CD4-positive, alpha-beta T cell treated with Interleukin-6 for 4 hours (primary cell): ENCODE measurements at regions not wholly inside any gene's neighbourhood (a gene's known extent, or its start where the extent isn't known, plus 50 kb on each side); places are given as distances from the start of the nearest gene placed in this dataset.
"Not testable (repeated sequence)": the region's sequence is repeated elsewhere in the genome, so short reads cannot be mapped to it uniquely, and the experiment has no call there.

ENCODE experiments used
- DNase-seq: peaks from one replicate; pipeline ENCODE4 v3.0.0-alpha.2; 2020; ENCODE audit warnings: mixed read lengths

- DNase-seq: no peak
These were observed 149.8 kb upstream of the ETV3 start for GRCh38 chr1:157288006-157288405.

GRCh38 chr1:157287462-157287861, 149.3 kb upstream of the ETV3 start:
- DNase-seq: no peak

- DNase-seq: no peak
These were observed 148.6 kb upstream of the ETV3 start for GRCh38 chr1:157286646-157287420.

- no peak for DNase-seq
These were observed 147.9 kb upstream of the ETV3 start for GRCh38 chr1:157286096-157286495.

- no peak for DNase-seq
These were observed 146.3 kb upstream of the ETV3 start for GRCh38 chr1:157284451-157284850.

GRCh38 chr1:157279802-157280140, 141.6 kb upstream of the ETV3 start:
- no peak for DNase-seq

- no peak for DNase-seq
These were observed 141.1 kb upstream of the ETV3 start for GRCh38 chr1:157279138-157279801.

- DNase-seq: no peak
These were observed 140.4 kb upstream of the ETV3 start for GRCh38 chr1:157278383-157279137.

- no peak for DNase-seq
These were observed 139.7 kb upstream of the ETV3 start for GRCh38 chr1:157277913-157278312.

- no peak for DNase-seq
These were observed 139.1 kb upstream of the ETV3 start for GRCh38 chr1:157277281-157277680.

- DNase-seq: no peak
These were observed 136.7 kb upstream of the ETV3 start for GRCh38 chr1:157274698-157275534.

GRCh38 chr1:157272729-157273524, 134.7 kb upstream of the ETV3 start:
- no peak for DNase-seq

GRCh38 chr1:157272264-157272663, 134.1 kb upstream of the ETV3 start:
- DNase-seq: no peak

- no peak for DNase-seq
These were observed 132.6 kb upstream of the ETV3 start for GRCh38 chr1:157270705-157271274.

GRCh38 chr1:157269656-157270375, 131.6 kb upstream of the ETV3 start:
- no peak for DNase-seq

- DNase-seq: no peak
These were observed 124.7 kb upstream of the ETV3 start for GRCh38 chr1:157262891-157263290.

- DNase-seq: no peak
These were observed 124.2 kb upstream of the ETV3 start for GRCh38 chr1:157262422-157262821.

- DNase-seq: not testable (repeated sequence)
These were observed 117.7 kb upstream of the ETV3 start for GRCh38 chr1:157255891-157256290.

- not testable (repeated sequence) for DNase-seq
These were observed 116.0 kb upstream of the ETV3 start for GRCh38 chr1:157254183-157254582.

GRCh38 chr1:157252473-157252872, 114.3 kb upstream of the ETV3 start:
- DNase-seq: no peak

GRCh38 chr1:157249739-157250138, 111.5 kb upstream of the ETV3 start:
- no peak for DNase-seq
